OCI-LY1 (cell line): ENCODE measurements at regions not wholly inside any gene's neighbourhood (a gene's known extent, or its start where the extent isn't known, plus 50 kb on each side); places are given as distances from the start of the nearest gene placed in this dataset.

ENCODE experiments used
- H2AFZ ChIP-seq: fragments of 200-600 bp; sonication (generic), shearing (Covaris generic); 2 replicates; pipeline ENCODE4 v1.6.0; 2014; ENCODE audit warnings: antibody characterized with exemption, mild to moderate bottlenecking, low read length
- H3F3A ChIP-seq: fragments of 200-600 bp; sonication (generic), shearing (Covaris generic); 2 replicates; pipeline ENCODE4 v1.6.0; 2014; ENCODE audit warnings: mild to moderate bottlenecking, antibody characterized with exemption, low read length, moderate library complexity; ENCODE audit not compliant: insufficient read depth
- H3K27ac ChIP-seq: fragments of 200-600 bp; sonication (generic); 2 replicates; pipeline ENCODE4 v1.5.1; 2014; ENCODE audit warnings: low read length, mixed run types, mild to moderate bottlenecking, low read depth; ENCODE audit not compliant: poor library complexity, severe bottlenecking
- H3K27me3 ChIP-seq: fragments of 200-600 bp; sonication (generic); 2 replicates; pipeline ENCODE4 v1.6.0; 2014; ENCODE audit warnings: antibody characterized with exemption, mild to moderate bottlenecking, low read length, moderate library complexity; ENCODE audit not compliant: insufficient read depth
- H3K36me3 ChIP-seq: fragments of 200-600 bp; sonication (generic); 2 replicates; pipeline ENCODE4 v1.6.1; 2014; ENCODE audit warnings: mild to moderate bottlenecking, antibody characterized with exemption, low read length, moderate library complexity, mixed read lengths; ENCODE audit not compliant: insufficient read depth
- H3K4me1 ChIP-seq: fragments of 200-600 bp; sonication (generic); 2 replicates; pipeline ENCODE4 v1.5.1; 2014; ENCODE audit warnings: mild to moderate bottlenecking, low read length, moderate library complexity; ENCODE audit not compliant: insufficient read depth, severe bottlenecking
- H3K4me2 ChIP-seq: fragments of 200-600 bp; sonication (generic), shearing (Covaris generic); 2 replicates; pipeline ENCODE4 v1.6.1; 2014; ENCODE audit warnings: low read length
- H3K4me3 ChIP-seq: fragments of 200-600 bp; sonication (generic); 2 replicates; pipeline ENCODE4 v1.5.1; 2014; ENCODE audit warnings: low read length, low read depth, mild to moderate bottlenecking, mixed read lengths; ENCODE audit not compliant: poor library complexity, severe bottlenecking
- H3K79me2 ChIP-seq: fragments of 200-600 bp; shearing (Covaris generic); 2 replicates; pipeline ENCODE4 v1.6.1; 2016; ENCODE audit warnings: mixed run types, low read length, mixed read lengths; ENCODE audit not compliant: insufficient read depth
- H3K9ac ChIP-seq: fragments of 200-600 bp; sonication (generic), shearing (Covaris generic); 2 replicates; pipeline ENCODE4 v1.6.1; 2014; ENCODE audit warnings: mild to moderate bottlenecking, low read length, mixed read lengths
- H3K9me2 ChIP-seq: fragments of 200-600 bp; sonication (generic), shearing (Covaris generic); 2 replicates; pipeline ENCODE4 v1.6.1; 2014; ENCODE audit warnings: low read depth, mild to moderate bottlenecking, low read length, mixed read lengths
- H3K9me3 ChIP-seq: fragments of 200-600 bp; shearing (Covaris generic); 2 replicates; pipeline ENCODE4 v1.6.1; 2014; ENCODE audit warnings: low read length, mixed read lengths
- H4K20me1 ChIP-seq: fragments of 200-600 bp; sonication (generic), shearing (Covaris generic); 2 replicates; pipeline ENCODE4 v1.6.0; 2016; ENCODE audit warnings: mild to moderate bottlenecking, low read length; ENCODE audit not compliant: insufficient read depth
- CTCF ChIP-seq: fragments of 200-600 bp; sonication (generic), shearing (Covaris generic); IDR thresholded peaks from 2 replicates; pipeline ENCODE4 v1.5.1; 2017; ENCODE audit warnings: mild to moderate bottlenecking, antibody characterized with exemption, low read length, moderate library complexity, mixed read lengths
- EZH2 ChIP-seq: fragments of 200-600 bp; sonication (generic), shearing (Covaris generic); IDR thresholded peaks from 2 replicates; pipeline ENCODE4 v1.8.0; 2017; ENCODE audit warnings: borderline replicate concordance, mixed run types, mild to moderate bottlenecking, antibody characterized with exemption, low read length, moderate library complexity, mixed read lengths

GRCh38 chr5:21070858-21071257 is 1082.9 kb upstream of the CDH18 start:
- Histone ChIP-seq H3K4me3 (no peak overlapping the region), H3K36me3 (no peaks in the 10 kb centered on the region), H4K20me1 (no peaks in the 10 kb centered on the region), H3K27me3 (no peaks in the 10 kb centered on the region), H3K27ac (no peak overlapping the region), H3K9me2 (no peaks in the 10 kb centered on the region), H3F3A (no peaks in the 10 kb centered on the region), H3K9me3 (no peaks in the 10 kb centered on the region), H3K4me1 (peaks cover 4% of the 10 kb centered on the region), H3K4me2 (no peak overlapping the region), H3K79me2 (no peaks in the 10 kb centered on the region), H3K9ac (no peak overlapping the region), H2AFZ (no peak overlapping the region)
- TF ChIP-seq CTCF (no peak), EZH2 (no peak)

GRCh38 chr5:21067724-21068123 is 1079.7 kb upstream of the CDH18 start:
- Histone ChIP-seq H3K79me2 (no peaks in the 10 kb centered on the region), H3K4me1 (peaks cover 4% of the 10 kb centered on the region), H3K9ac (no peak overlapping the region), H3K27ac (no peak overlapping the region), H3K27me3 (no peaks in the 10 kb centered on the region), H2AFZ (no peak overlapping the region), H3K9me2 (no peaks in the 10 kb centered on the region), H3K9me3 (no peaks in the 10 kb centered on the region), H3K36me3 (no peaks in the 10 kb centered on the region), H3K4me2 (no peak overlapping the region), H3F3A (no peaks in the 10 kb centered on the region), H4K20me1 (no peaks in the 10 kb centered on the region), H3K4me3 (no peak overlapping the region)
- TF ChIP-seq EZH2 (no peak), CTCF (no peak)

- Histone ChIP-seq H3K9me2 (no peaks in the 10 kb centered on the region), H3K4me3 (no peak overlapping the region), H4K20me1 (no peaks in the 10 kb centered on the region), H3K4me1 (peaks cover 16% of the 10 kb centered on the region), H3K79me2 (no peaks in the 10 kb centered on the region), H3K27me3 (no peaks in the 10 kb centered on the region), H3K9me3 (no peaks in the 10 kb centered on the region), H3K27ac (no peak overlapping the region), H2AFZ (no peak overlapping the region), H3F3A (no peaks in the 10 kb centered on the region), H3K36me3 (no peaks in the 10 kb centered on the region), H3K4me2 (no peak overlapping the region), H3K9ac (no peak overlapping the region)
- TF ChIP-seq EZH2: no peak
These were observed 1075.1 kb upstream of the CDH18 start for GRCh38 chr5:21063146-21063545.

- Histone ChIP-seq H3K79me2 (no peaks in the 10 kb centered on the region), H3K9ac (no peak overlapping the region; the same call in 1 of the 2 replicates), H3F3A (no peaks in the 10 kb centered on the region), H3K27ac (peak overlapping the region; percentile 35), H3K4me1 (peaks cover 26% of the 10 kb centered on the region), H4K20me1 (no peaks in the 10 kb centered on the region), H2AFZ (no peak overlapping the region), H3K4me3 (peak overlapping the region; percentile 34), H3K36me3 (no peaks in the 10 kb centered on the region), H3K27me3 (no peaks in the 10 kb centered on the region), H3K4me2 (peak overlapping the region; percentile 21; the same call in 1 of the 2 replicates), H3K9me2 (no peaks in the 10 kb centered on the region), H3K9me3 (no peaks in the 10 kb centered on the region)
- TF ChIP-seq EZH2 (no peak), CTCF (no peak)
These were observed 1070.3 kb upstream of the CDH18 start for GRCh38 chr5:21058289-21058688.
